ENCODE measurements at regions not wholly inside any gene's neighbourhood (a gene's known extent, or its start where the extent isn't known, plus 50 kb on each side); places are given as distances from the start of the nearest gene placed in this dataset.
"Not testable (repeated sequence)": the region's sequence is repeated elsewhere in the genome, so short reads cannot be mapped to it uniquely, and the experiment has no call there.

DNA sequence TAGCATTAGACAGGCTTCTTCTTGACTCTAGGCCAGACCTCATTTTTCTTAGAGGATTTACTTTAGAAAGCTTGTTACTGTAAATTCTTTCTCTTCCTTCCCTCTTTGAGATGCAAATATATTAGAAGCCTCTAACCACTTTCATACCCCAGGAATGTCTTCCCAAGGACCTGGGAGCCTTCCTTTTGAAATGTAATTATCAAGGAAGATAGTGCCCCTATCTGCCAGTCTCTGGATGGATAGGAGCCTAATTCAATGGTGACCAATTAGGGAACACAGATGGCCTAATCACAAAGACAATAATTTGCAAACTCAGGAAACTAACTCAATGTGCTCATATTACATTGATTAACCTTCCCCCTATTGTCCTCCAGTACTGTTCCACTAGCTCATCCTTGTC is 145.6 kb upstream of the DCAF8L1 start:
- no peaks in the 10 kb centered on the region for H3K27me3 ChIP-seq (ENCODE audit: control insufficient read depth, insufficient read depth, low read length)
- DNase-seq (ENCODE audit: low read depth) = no peak
- H3K36me3 ChIP-seq (ENCODE audit: control insufficient read depth, insufficient read depth, low read length) = no peaks in the 10 kb centered on the region
- TF ChIP-seq, protein P1, sequence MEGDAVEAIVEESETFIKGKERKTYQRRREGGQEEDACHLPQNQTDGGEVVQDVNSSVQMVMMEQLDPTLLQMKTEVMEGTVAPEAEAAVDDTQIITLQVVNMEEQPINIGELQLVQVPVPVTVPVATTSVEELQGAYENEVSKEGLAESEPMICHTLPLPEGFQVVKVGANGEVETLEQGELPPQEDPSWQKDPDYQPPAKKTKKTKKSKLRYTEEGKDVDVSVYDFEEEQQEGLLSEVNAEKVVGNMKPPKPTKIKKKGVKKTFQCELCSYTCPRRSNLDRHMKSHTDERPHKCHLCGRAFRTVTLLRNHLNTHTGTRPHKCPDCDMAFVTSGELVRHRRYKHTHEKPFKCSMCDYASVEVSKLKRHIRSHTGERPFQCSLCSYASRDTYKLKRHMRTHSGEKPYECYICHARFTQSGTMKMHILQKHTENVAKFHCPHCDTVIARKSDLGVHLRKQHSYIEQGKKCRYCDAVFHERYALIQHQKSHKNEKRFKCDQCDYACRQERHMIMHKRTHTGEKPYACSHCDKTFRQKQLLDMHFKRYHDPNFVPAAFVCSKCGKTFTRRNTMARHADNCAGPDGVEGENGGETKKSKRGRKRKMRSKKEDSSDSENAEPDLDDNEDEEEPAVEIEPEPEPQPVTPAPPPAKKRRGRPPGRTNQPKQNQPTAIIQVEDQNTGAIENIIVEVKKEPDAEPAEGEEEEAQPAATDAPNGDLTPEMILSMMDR (IDR thresholded peaks at IDR 0.05; ENCODE audit: insufficient read depth, low read length, severe bottlenecking) = no peak
- no peak overlapping the region for H3K4me3 ChIP-seq (ENCODE audit: low read depth, low read length)
- FAIRE-seq = no peak

DNA sequence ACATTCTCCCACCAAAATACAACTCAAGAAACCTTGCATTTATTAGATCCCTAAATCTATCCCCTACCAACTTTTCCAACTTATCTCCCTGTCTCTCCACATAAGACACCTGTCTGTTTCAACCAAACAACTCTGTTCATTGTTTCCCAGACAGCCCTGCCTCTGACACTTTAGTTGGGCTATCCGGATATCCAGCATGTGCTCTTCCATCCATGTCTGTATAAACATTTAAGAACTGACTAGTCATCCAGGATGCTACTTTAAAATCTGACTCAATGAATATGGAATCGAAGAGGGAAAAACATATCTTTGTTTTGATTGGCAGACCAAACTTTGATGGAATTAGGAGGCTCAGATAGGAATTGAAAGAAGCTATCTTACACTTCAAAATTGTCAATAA is 143.2 kb upstream of the DCAF8L1 start:
- no peak overlapping the region for H3K4me3 ChIP-seq (ENCODE audit: low read depth, low read length)
- no peaks in the 10 kb centered on the region for H3K36me3 ChIP-seq (ENCODE audit: control insufficient read depth, insufficient read depth, low read length)
- TF ChIP-seq, protein P1 (IDR thresholded peaks at IDR 0.05; ENCODE audit: insufficient read depth, low read length, severe bottlenecking) = no peak
- H3K27me3 ChIP-seq (ENCODE audit: control insufficient read depth, insufficient read depth, low read length) = no peaks in the 10 kb centered on the region
- DNase-seq (ENCODE audit: low read depth) (no peak), FAIRE-seq (no peak)

DNA sequence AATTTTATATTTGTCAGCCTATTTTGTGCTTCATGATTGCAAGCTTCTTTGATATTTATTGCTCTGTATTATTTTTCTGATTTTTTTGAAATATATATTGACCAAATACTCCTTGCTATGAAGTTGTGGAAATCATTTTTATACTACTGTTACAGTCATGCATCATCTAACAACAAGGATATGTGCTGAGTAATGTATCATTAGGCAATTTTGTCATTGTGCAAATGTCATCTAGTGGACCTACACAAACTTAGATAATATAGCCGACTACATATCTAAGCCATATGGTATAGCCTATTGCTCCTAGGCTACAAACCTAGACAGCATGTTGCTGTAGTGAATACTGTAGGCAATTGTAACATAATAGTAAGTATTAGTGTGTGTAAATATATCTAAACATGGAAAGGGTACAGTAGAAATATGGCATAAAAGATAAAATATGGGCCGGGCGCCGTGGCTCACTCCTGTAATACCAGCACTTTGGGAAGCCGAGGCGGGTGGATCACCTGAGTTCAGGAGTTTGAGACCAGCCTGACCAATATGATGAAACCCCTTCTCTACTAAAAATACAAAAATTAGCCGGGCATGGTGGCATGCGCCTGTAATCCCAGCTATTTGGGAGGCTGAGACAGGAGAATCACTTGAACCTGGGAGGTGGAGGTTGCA is 139.5 kb upstream of the DCAF8L1 start:
- H3K27me3 ChIP-seq (ENCODE audit: control insufficient read depth, insufficient read depth, low read length); H3K4me3 ChIP-seq (ENCODE audit: low read depth, low read length); H3K36me3 ChIP-seq (ENCODE audit: control insufficient read depth, insufficient read depth, low read length); FAIRE-seq: not testable (repeated sequence)
- peak; percentile 15 for DNase-seq (ENCODE audit: low read depth)

DNA sequence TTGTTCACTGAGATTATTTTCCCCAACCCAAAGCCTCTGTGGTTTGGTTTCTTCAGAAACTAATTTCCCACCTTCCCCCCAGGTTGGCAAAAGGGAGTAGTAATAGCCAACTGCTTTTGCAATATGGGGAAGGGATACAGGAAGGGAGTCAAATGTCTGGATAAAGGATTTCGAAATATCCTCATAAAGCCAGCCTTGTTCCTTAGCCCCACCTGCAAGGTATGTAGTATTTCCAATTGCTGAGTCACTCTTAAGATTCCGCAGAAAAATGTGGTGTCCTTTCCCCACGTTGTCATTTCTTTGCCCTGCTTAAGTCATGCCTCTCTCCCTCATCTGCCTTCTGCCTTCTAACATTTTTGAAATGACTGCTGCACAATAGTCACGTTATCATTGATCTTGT is 138.8 kb upstream of the DCAF8L1 start:
- no peak overlapping the region for H3K4me3 ChIP-seq (ENCODE audit: low read depth, low read length)
- no peaks in the 10 kb centered on the region for H3K36me3 ChIP-seq (ENCODE audit: control insufficient read depth, insufficient read depth, low read length)
- peak; percentile 80 for DNase-seq (ENCODE audit: low read depth)
- FAIRE-seq = no peak
- TF ChIP-seq, protein P1 (IDR thresholded peaks at IDR 0.05; ENCODE audit: insufficient read depth, low read length, severe bottlenecking) = no peak
- no peaks in the 10 kb centered on the region for H3K27me3 ChIP-seq (ENCODE audit: control insufficient read depth, insufficient read depth, low read length)

DNA sequence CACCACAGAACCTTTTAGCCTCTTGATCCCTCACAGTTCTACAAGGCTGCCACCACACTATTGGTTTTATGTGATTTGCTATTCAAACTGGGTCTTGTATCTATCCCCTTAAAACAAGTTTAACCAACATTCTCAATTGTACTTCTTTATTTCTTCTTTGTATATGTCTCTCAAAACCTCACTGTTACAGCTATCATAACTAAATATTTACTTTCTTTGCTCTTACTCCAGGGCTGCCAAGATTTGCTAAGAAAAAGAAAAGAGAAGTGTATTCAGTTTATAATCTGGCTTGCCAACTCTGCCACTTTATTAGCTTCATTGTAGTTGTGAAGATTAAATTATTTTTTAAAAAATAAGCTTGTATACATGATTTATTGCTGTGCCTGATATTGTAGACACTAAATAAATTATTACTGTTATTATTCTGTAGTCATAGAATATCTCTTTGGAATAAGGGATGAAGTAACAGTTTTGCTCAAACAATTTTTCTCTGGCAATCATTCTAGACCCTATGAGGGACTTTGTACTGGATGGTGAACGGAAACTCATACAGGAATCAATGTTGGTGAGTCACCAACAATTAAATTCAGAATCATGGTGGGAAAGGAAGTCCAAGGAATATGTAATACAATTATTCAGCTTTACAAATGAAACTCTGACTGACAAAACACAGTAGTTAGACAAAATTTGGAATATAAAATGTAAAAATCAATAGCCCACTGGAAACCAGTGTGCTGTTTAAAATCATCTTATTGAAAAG is 127.1 kb upstream of the DCAF8L1 start:
- Histone ChIP-seq H3K27me3 (ENCODE audit: control insufficient read depth, insufficient read depth, low read length) (no peaks in the 10 kb centered on the region), H3K4me3 (ENCODE audit: low read depth, low read length) (no peak overlapping the region), H3K36me3 (ENCODE audit: control insufficient read depth, insufficient read depth, low read length) (no peaks in the 10 kb centered on the region)
- FAIRE-seq (no peak), DNase-seq (ENCODE audit: low read depth) (no peak)
- TF ChIP-seq, protein P1 (IDR thresholded peaks at IDR 0.05; ENCODE audit: insufficient read depth, low read length, severe bottlenecking) = no peak

DNA sequence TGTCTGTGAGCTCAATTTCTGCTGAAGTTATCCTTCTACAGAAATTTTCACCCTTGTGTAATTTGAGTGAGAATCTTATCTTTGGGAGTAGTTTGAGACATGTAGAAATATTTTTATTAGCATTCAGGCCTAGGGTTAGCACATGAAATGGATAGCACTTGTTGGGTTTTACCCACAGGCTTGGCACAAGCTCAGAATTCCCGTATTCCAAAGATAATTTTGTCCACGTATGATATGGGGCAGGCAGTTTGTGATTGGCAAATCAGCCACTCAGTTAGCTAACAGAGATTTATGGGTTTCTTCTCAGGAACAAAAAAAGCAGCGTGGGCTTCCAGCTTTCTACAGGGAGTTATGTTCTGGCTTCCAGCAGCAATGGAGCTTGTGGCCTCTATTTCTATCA is 117.9 kb upstream of the DCAF8L1 start:
- FAIRE-seq (no peak), DNase-seq (ENCODE audit: low read depth) (no peak)
- TF ChIP-seq, protein P1 (IDR thresholded peaks at IDR 0.05; ENCODE audit: insufficient read depth, low read length, severe bottlenecking) = no peak
- Histone ChIP-seq H3K36me3 (ENCODE audit: control insufficient read depth, insufficient read depth, low read length) (no peaks in the 10 kb centered on the region), H3K4me3 (ENCODE audit: low read depth, low read length) (no peak overlapping the region), H3K27me3 (ENCODE audit: control insufficient read depth, insufficient read depth, low read length) (no peaks in the 10 kb centered on the region)

Measured in bronchial epithelial cell (primary cell).